Trophoblast cell (in vitro differentiated cells and primary cell): ENCODE measurements at regions not wholly inside any gene's neighbourhood (a gene's known extent, or its start where the extent isn't known, plus 50 kb on each side); places are given as distances from the start of the nearest gene placed in this dataset.

Experiments used
- DNase-seq, 2 donors: peaks; one replicate each; pipeline ENCODE4 v3.0.0-alpha.2; 2016
- H2AFZ ChIP-seq: 2 replicates; pipeline ENCODE4 v1.6.1; 2013; ENCODE audit warnings: low read length, moderate library complexity, mild to moderate bottlenecking; ENCODE audit not compliant: insufficient read depth, poor library complexity
- H2AK5ac ChIP-seq: 2 replicates; pipeline ENCODE4 v1.6.1; 2013; ENCODE audit warnings: mild to moderate bottlenecking, low read length
- H2BK120ac ChIP-seq: 2 replicates; pipeline ENCODE4 v1.6.1; 2013; ENCODE audit warnings: low read length, mild to moderate bottlenecking, moderate library complexity; ENCODE audit not compliant: insufficient read depth, poor library complexity
- H2BK12ac ChIP-seq: 2 replicates; pipeline ENCODE4 v1.6.1; 2013; ENCODE audit warnings: mild to moderate bottlenecking, low read length, moderate library complexity
- H2BK5ac ChIP-seq: 2 replicates; pipeline ENCODE4 v1.6.1; 2013; ENCODE audit warnings: low read length, low read depth, moderate library complexity, mild to moderate bottlenecking; ENCODE audit not compliant: poor library complexity
- H3K14ac ChIP-seq: 2 replicates; pipeline ENCODE4 v1.6.1; 2013; ENCODE audit warnings: mild to moderate bottlenecking, low read length
- H3K18ac ChIP-seq: 2 replicates; pipeline ENCODE4 v1.6.1; 2013; ENCODE audit warnings: mild to moderate bottlenecking, low read length
- H3K23ac ChIP-seq: 2 replicates; pipeline ENCODE4 v1.6.1; 2013; ENCODE audit warnings: low read length
- H3K27ac ChIP-seq: 2 replicates; pipeline ENCODE4 v1.5.1; 2013; ENCODE audit warnings: low read depth, mild to moderate bottlenecking, inconsistent platforms, low read length, moderate library complexity
- H3K27me3 ChIP-seq: 2 replicates; pipeline ENCODE4 v1.6.1; 2013; ENCODE audit warnings: inconsistent platforms, mild to moderate bottlenecking, low read length, moderate library complexity; ENCODE audit not compliant: insufficient read depth
- H3K36me3 ChIP-seq, 2 experiments: 1 replicate in 1 of 2; 2 replicates in 1 of 2; pipeline ENCODE4 v1.6.1; 2013; ENCODE audit warnings: low read length in 2 of 2, mild to moderate bottlenecking in 2 of 2, moderate library complexity in 1 of 2; ENCODE audit not compliant: insufficient read depth in 2 of 2, control insufficient read depth in 1 of 2
- H3K4ac ChIP-seq: 2 replicates; pipeline ENCODE4 v1.6.1; 2013; ENCODE audit warnings: low read depth, mild to moderate bottlenecking, low read length, moderate library complexity
- H3K4me1 ChIP-seq, 2 experiments: 1 replicate in 1 of 2; 2 replicates in 1 of 2; pipeline ENCODE4 v1.6.1; 2013; ENCODE audit warnings: low read length in 2 of 2, mild to moderate bottlenecking in 2 of 2, moderate library complexity in 1 of 2; ENCODE audit not compliant: insufficient read depth in 2 of 2, control insufficient read depth in 1 of 2
- H3K4me2 ChIP-seq: 2 replicates; pipeline ENCODE4 v1.6.1; 2013; ENCODE audit warnings: inconsistent platforms, mild to moderate bottlenecking, low read length, moderate library complexity
- H3K4me3 ChIP-seq: 2 replicates; pipeline ENCODE4 v1.5.1; 2013; ENCODE audit warnings: mild to moderate bottlenecking, low read depth, low read length, inconsistent platforms
- H3K79me1 ChIP-seq: one replicate; pipeline ENCODE4 v1.6.1; 2013; ENCODE audit warnings: low read length
- H3K79me2 ChIP-seq: 2 replicates; pipeline ENCODE4 v1.6.1; 2013; ENCODE audit warnings: low read length, mild to moderate bottlenecking; ENCODE audit not compliant: control insufficient read depth, insufficient read depth, poor library complexity
- H3K9ac ChIP-seq: 2 replicates; pipeline ENCODE4 v1.6.1; 2013; ENCODE audit warnings: mild to moderate bottlenecking, low read length
- H3K9me3 ChIP-seq: 2 replicates; pipeline ENCODE4 v1.6.1; 2013; ENCODE audit warnings: low read depth, mild to moderate bottlenecking, control low read depth, inconsistent platforms, low read length; ENCODE audit not compliant: insufficient read depth
- H4K12ac ChIP-seq: 2 replicates; pipeline ENCODE4 v1.6.1; 2013; ENCODE audit warnings: low read depth, mild to moderate bottlenecking, low read length, moderate library complexity
- H4K8ac ChIP-seq: 2 replicates; pipeline ENCODE4 v1.6.1; 2013; ENCODE audit warnings: low read depth, mild to moderate bottlenecking, low read length, moderate library complexity
- H4K91ac ChIP-seq: one replicate; pipeline ENCODE4 v1.6.1; 2013; ENCODE audit warnings: low read depth, mild to moderate bottlenecking, low read length, moderate library complexity
- WGBS: extraction: QIAGEN DNeasy Blood & Tissue Kit; methylation state at CpG from one replicate; pipeline ENCODE4 v1.1.7; 2013; ENCODE audit warnings: missing lambda C conversion rate; ENCODE audit not compliant: insufficient read length, insufficient coverage; ENCODE audit errors: extremely low coverage; 5-methylcytosine and 5-hydroxymethylcytosine counted together

GRCh38 chr18:78138983-78139496 is 840.6 kb upstream of the SALL3 start:
- Histone ChIP-seq H3K36me3 (no peaks in the 10 kb centered on the region), H3K18ac (no peak overlapping the region), H3K79me1 (no peaks in the 10 kb centered on the region), H4K12ac (no peak overlapping the region), H4K8ac (no peak overlapping the region), H2AK5ac (no peak overlapping the region), H2BK5ac (no peak overlapping the region), H3K9me3 (peaks cover 10% of the 10 kb centered on the region), H3K4me2 (no peak overlapping the region), H3K14ac (no peak overlapping the region), H3K4me1 (no peaks in the 10 kb centered on the region), H3K4ac (no peak overlapping the region), H3K27ac (no peak overlapping the region), H3K79me2 (no peaks in the 10 kb centered on the region), H3K4me3 (no peak overlapping the region), H2BK120ac (no peak overlapping the region), H3K9ac (no peak overlapping the region), H4K91ac (no peak overlapping the region), H2AFZ (no peak overlapping the region), H2BK12ac (no peak overlapping the region), H3K27me3 (no peaks in the 10 kb centered on the region), H3K23ac (no peak overlapping the region)
- DNase-seq, result no peak
- no CpG with 5 or more reads among the region's 11 CpGs for WGBS

- no peak overlapping the region for H4K12ac ChIP-seq
- no peak overlapping the region for H2BK120ac ChIP-seq
- no peak for DNase-seq
- no peak overlapping the region for H3K18ac ChIP-seq
- no peak overlapping the region for H3K4me2 ChIP-seq
- H3K36me3 ChIP-seq, result no peaks in the 10 kb centered on the region
- H3K9ac ChIP-seq, result no peak overlapping the region
- H3K4me3 ChIP-seq, result no peak overlapping the region
- no peak overlapping the region for H2BK5ac ChIP-seq
- no peak overlapping the region for H2BK12ac ChIP-seq
- no peaks in the 10 kb centered on the region for H3K79me2 ChIP-seq
- no peaks in the 10 kb centered on the region for H3K79me1 ChIP-seq
- no peak overlapping the region for H3K27ac ChIP-seq
- H4K91ac ChIP-seq, result no peak overlapping the region
- no peak overlapping the region for H3K14ac ChIP-seq
- H4K8ac ChIP-seq, result no peak overlapping the region
- H2AFZ ChIP-seq, result no peak overlapping the region
- H3K27me3 ChIP-seq, result no peaks in the 10 kb centered on the region
- no peak overlapping the region for H3K4ac ChIP-seq
- no peak overlapping the region for H3K23ac ChIP-seq
- H2AK5ac ChIP-seq, result no peak overlapping the region
- no peaks in the 10 kb centered on the region for H3K4me1 ChIP-seq
- no CpG with 5 or more reads among the region's 9 CpGs for WGBS
- peaks cover 6% of the 10 kb centered on the region for H3K9me3 ChIP-seq
These were observed 839.3 kb upstream of the SALL3 start for GRCh38 chr18:78140294-78140693.

- DNase-seq, result no peak
- Histone ChIP-seq H2BK5ac (no peak overlapping the region), H2BK12ac (no peak overlapping the region), H3K18ac (no peak overlapping the region), H4K8ac (no peak overlapping the region), H3K9ac (no peak overlapping the region), H3K9me3 (no peaks in the 10 kb centered on the region), H3K14ac (no peak overlapping the region), H3K27me3 (no peaks in the 10 kb centered on the region), H3K36me3 (no peaks in the 10 kb centered on the region), H2AK5ac (no peak overlapping the region), H4K91ac (no peak overlapping the region), H3K23ac (no peak overlapping the region), H3K4ac (no peak overlapping the region), H4K12ac (no peak overlapping the region), H3K79me2 (no peaks in the 10 kb centered on the region), H3K4me2 (no peak overlapping the region), H2BK120ac (no peak overlapping the region), H3K4me3 (no peak overlapping the region), H3K4me1 (no peaks in the 10 kb centered on the region), H3K79me1 (no peaks in the 10 kb centered on the region), H3K27ac (no peak overlapping the region), H2AFZ (no peak overlapping the region)
- no CpG with 5 or more reads among the region's 11 CpGs for WGBS
These were observed 834.9 kb upstream of the SALL3 start for GRCh38 chr18:78144669-78145068.

GRCh38 chr18:78145096-78145495 is 834.5 kb upstream of the SALL3 start:
- no peak overlapping the region for H3K27ac ChIP-seq
- no peak overlapping the region for H3K4ac ChIP-seq
- no peak overlapping the region for H3K4me3 ChIP-seq
- WGBS, result no CpG with 5 or more reads among the region's 9 CpGs
- H3K79me2 ChIP-seq, result no peaks in the 10 kb centered on the region
- H3K4me2 ChIP-seq, result no peak overlapping the region
- no peak overlapping the region for H3K23ac ChIP-seq
- H3K9me3 ChIP-seq, result no peaks in the 10 kb centered on the region
- H2BK120ac ChIP-seq, result no peak overlapping the region
- no peak overlapping the region for H4K12ac ChIP-seq
- H2BK5ac ChIP-seq, result no peak overlapping the region
- H4K8ac ChIP-seq, result no peak overlapping the region
- no peaks in the 10 kb centered on the region for H3K4me1 ChIP-seq
- H2BK12ac ChIP-seq, result no peak overlapping the region
- no peaks in the 10 kb centered on the region for H3K36me3 ChIP-seq
- H2AK5ac ChIP-seq, result no peak overlapping the region
- H4K91ac ChIP-seq, result no peak overlapping the region
- H3K27me3 ChIP-seq, result no peaks in the 10 kb centered on the region
- no peak for DNase-seq
- no peak overlapping the region for H3K9ac ChIP-seq
- no peak overlapping the region for H3K18ac ChIP-seq
- H3K14ac ChIP-seq, result no peak overlapping the region
- H3K79me1 ChIP-seq, result no peaks in the 10 kb centered on the region
- H2AFZ ChIP-seq, result no peak overlapping the region
